H9 (cell line): ENCODE measurements at regions not wholly inside any gene's neighbourhood (a gene's known extent, or its start where the extent isn't known, plus 50 kb on each side); places are given as distances from the start of the nearest gene placed in this dataset.

Experiments used
- DNase-seq: peaks from one replicate; pipeline ENCODE4 v3.0.0-alpha.2; 2017
- H2AFZ ChIP-seq: one replicate; pipeline ENCODE4 v1.6.1; 2013; ENCODE audit warnings: mild to moderate bottlenecking, low read length, control low read depth, moderate library complexity
- H2AK5ac ChIP-seq: 2 replicates; pipeline ENCODE4 v1.6.1; 2013; ENCODE audit warnings: low read length, control low read depth, mixed read lengths; ENCODE audit not compliant: insufficient read length
- H2BK120ac ChIP-seq: one replicate; pipeline ENCODE4 v1.6.1; 2013; ENCODE audit warnings: low read depth, mild to moderate bottlenecking, low read length, control low read depth, inconsistent platforms; ENCODE audit not compliant: poor library complexity, severe bottlenecking
- H2BK12ac ChIP-seq: 2 replicates; pipeline ENCODE4 v1.6.1; 2013; ENCODE audit warnings: low read length, control low read depth, mixed read lengths, low read depth; ENCODE audit not compliant: insufficient read length
- H2BK15ac ChIP-seq: 2 replicates; pipeline ENCODE4 v1.6.1; 2013; ENCODE audit warnings: low read depth, low read length, control low read depth
- H2BK20ac ChIP-seq: one replicate; pipeline ENCODE4 v1.6.1; 2013; ENCODE audit warnings: low read depth, mild to moderate bottlenecking, low read length, control low read depth, inconsistent platforms; ENCODE audit not compliant: poor library complexity, severe bottlenecking
- H2BK5ac ChIP-seq: 2 replicates; pipeline ENCODE4 v1.6.1; 2013; ENCODE audit warnings: low read length, control low read depth, mixed read lengths; ENCODE audit not compliant: insufficient read length
- H3K14ac ChIP-seq: 2 replicates; pipeline ENCODE4 v1.6.1; 2013; ENCODE audit warnings: low read length, control low read depth; ENCODE audit not compliant: insufficient read depth
- H3K18ac ChIP-seq: 2 replicates; pipeline ENCODE4 v1.6.1; 2013; ENCODE audit warnings: low read depth, mild to moderate bottlenecking, mixed read lengths, low read length, control low read depth; ENCODE audit not compliant: insufficient read length
- H3K23ac ChIP-seq: 2 replicates; pipeline ENCODE4 v1.6.1; 2013; ENCODE audit warnings: low read length, control low read depth, mixed read lengths, low read depth; ENCODE audit not compliant: insufficient read length
- H3K23me2 ChIP-seq: 2 replicates; pipeline ENCODE4 v1.6.1; 2013; ENCODE audit warnings: low read depth, mild to moderate bottlenecking, mixed read lengths, low read length, control low read depth; ENCODE audit not compliant: insufficient read length, poor library complexity, severe bottlenecking
- H3K27ac ChIP-seq: 2 replicates; pipeline ENCODE4 v1.5.1; 2013; ENCODE audit warnings: low read length, control low read depth, mixed read lengths, low read depth; ENCODE audit not compliant: insufficient read length
- H3K27me3 ChIP-seq: 2 replicates; pipeline ENCODE4 v1.6.1; 2013; ENCODE audit warnings: low read length, control low read depth, inconsistent platforms; ENCODE audit not compliant: insufficient read depth
- H3K4ac ChIP-seq: 2 replicates; pipeline ENCODE4 v1.6.1; 2013; ENCODE audit warnings: low read depth, mild to moderate bottlenecking, control low read depth, inconsistent platforms, low read length, moderate library complexity
- H3K4me1 ChIP-seq: 2 replicates; pipeline ENCODE4 v1.6.1; 2013; ENCODE audit warnings: low read length, control low read depth, inconsistent platforms; ENCODE audit not compliant: insufficient read depth
- H3K4me2 ChIP-seq: 2 replicates; pipeline ENCODE4 v1.6.1; 2013; ENCODE audit warnings: low read length, control low read depth, mixed read lengths; ENCODE audit not compliant: insufficient read length, insufficient read depth
- H3K56ac ChIP-seq: 2 replicates; pipeline ENCODE4 v1.6.1; 2013; ENCODE audit warnings: low read depth, mild to moderate bottlenecking, mixed read lengths, low read length, control low read depth; ENCODE audit not compliant: insufficient read length
- H3K79me1 ChIP-seq: 2 replicates; pipeline ENCODE4 v1.6.1; 2013; ENCODE audit warnings: low read depth, mild to moderate bottlenecking, moderate library complexity, low read length, control low read depth, inconsistent platforms; ENCODE audit not compliant: insufficient read depth, poor library complexity, severe bottlenecking
- H3K79me2 ChIP-seq: 2 replicates; pipeline ENCODE4 v1.6.1; 2013; ENCODE audit warnings: low read length, control low read depth, inconsistent platforms; ENCODE audit not compliant: insufficient read depth
- H3K9ac ChIP-seq: 2 replicates; pipeline ENCODE4 v1.6.1; 2013; ENCODE audit warnings: low read length, control low read depth, mixed read lengths; ENCODE audit not compliant: insufficient read length; ENCODE audit errors: extremely low read depth
- H3K9me3 ChIP-seq: one replicate; pipeline ENCODE4 v1.6.1; 2013; ENCODE audit warnings: low read depth, low read length, inconsistent platforms; ENCODE audit not compliant: control insufficient read depth
- H3T11ph ChIP-seq: one replicate; pipeline ENCODE4 v1.6.1; 2013; ENCODE audit warnings: mild to moderate bottlenecking, low read length, control low read depth, inconsistent platforms
- H4K20me1 ChIP-seq: one replicate; pipeline ENCODE4 v1.6.1; 2013; ENCODE audit not compliant: control insufficient read depth, insufficient read length, insufficient read depth
- H4K5ac ChIP-seq: 2 replicates; pipeline ENCODE4 v1.6.1; 2013; ENCODE audit warnings: low read depth, mild to moderate bottlenecking, mixed read lengths, low read length, control low read depth; ENCODE audit not compliant: insufficient read length
- H4K8ac ChIP-seq: replicated peaks from 2 replicates; pipeline ENCODE4 v1.6.1; 2013; ENCODE audit warnings: low read length, control low read depth, mixed read lengths, low read depth; ENCODE audit not compliant: insufficient read length
- H4K91ac ChIP-seq: 2 replicates; pipeline ENCODE4 v1.6.1; 2013; ENCODE audit warnings: low read depth, mild to moderate bottlenecking, moderate library complexity, mixed read lengths, low read length, control low read depth; ENCODE audit not compliant: insufficient read length
- H3K27ac Mint-ChIP-seq, 3 experiments: 2 replicates in 2 of 3; 3 replicates in 1 of 3; pipeline ENCODE4 v1.8.0; 2020 to 2021; ENCODE audit warnings: mixed read lengths in 3 of 3, mild to moderate bottlenecking in 1 of 3, moderate library complexity in 1 of 3
- H3K27me3 Mint-ChIP-seq: 2 replicates; pipeline ENCODE4 v1.8.0; 2021; ENCODE audit warnings: low read depth, mild to moderate bottlenecking, moderate library complexity, mixed read lengths
- H3K36me3 Mint-ChIP-seq, 3 experiments: 2 replicates in 2 of 3; 3 replicates in 1 of 3; pipeline ENCODE4 v1.8.0; 2020 to 2021; ENCODE audit warnings: low read depth in 3 of 3, mixed read lengths in 3 of 3; ENCODE audit not compliant: insufficient read depth in 1 of 3
- H3K4me1 Mint-ChIP-seq, 2 experiments: 2 replicates each; pipeline ENCODE4 v1.8.0; 2020; ENCODE audit warnings: mixed read lengths in 2 of 2
- H3K4me3 Mint-ChIP-seq, 2 experiments: 2 replicates in 1 of 2; 3 replicates in 1 of 2; pipeline ENCODE4 v1.8.0; 2020 to 2021; ENCODE audit warnings: mild to moderate bottlenecking in 2 of 2, mixed read lengths in 2 of 2, moderate library complexity in 1 of 2
- H3K9me3 Mint-ChIP-seq, 2 experiments: 2 replicates in 1 of 2; 3 replicates in 1 of 2; pipeline ENCODE4 v1.8.0; 2020; ENCODE audit warnings: mild to moderate bottlenecking in 2 of 2, mixed read lengths in 2 of 2, moderate library complexity in 1 of 2
- CTCF ChIP-seq: fragments of 200-600 bp; sonication (generic); conservative IDR thresholded peaks from 3 replicates; pipeline ENCODE4 v1.8.0; 2021; ENCODE audit warnings: antibody characterized with exemption, mild to moderate bottlenecking
- WGBS: extraction: QIAGEN DNeasy Blood & Tissue Kit; methylation state at CpG from one replicate; pipeline ENCODE4 v1.1.7; 2013; ENCODE audit warnings: missing lambda C conversion rate, low lambda C conversion rate, mixed read lengths; ENCODE audit not compliant: insufficient read length; ENCODE audit errors: extremely low coverage; 5-methylcytosine and 5-hydroxymethylcytosine counted together

- Histone ChIP-seq H3K4me2 (no peak overlapping the region), H3K23ac (no peak overlapping the region), H3K56ac (no peak overlapping the region), H3K27ac (no peak overlapping the region), H4K8ac (no peak overlapping the region), H4K5ac (no peak overlapping the region), H2BK5ac (no peak overlapping the region), H3K4me1 (no peaks in the 10 kb centered on the region), H3K27me3 (no peaks in the 10 kb centered on the region), H2BK20ac (no peak overlapping the region), H4K91ac (no peak overlapping the region), H3K18ac (no peak overlapping the region), H4K20me1 (no peaks in the 10 kb centered on the region), H3K9ac (no peak overlapping the region), H2BK15ac (no peak overlapping the region), H3K79me1 (no peaks in the 10 kb centered on the region), H2BK12ac (no peak overlapping the region), H3K14ac (no peak overlapping the region), H3K79me2 (no peaks in the 10 kb centered on the region), H2BK120ac (no peak overlapping the region), H3K4ac (no peak overlapping the region), H3K23me2 (no peaks in the 10 kb centered on the region), H2AK5ac (no peak overlapping the region), H2AFZ (no peak overlapping the region), H3K9me3 (no peaks in the 10 kb centered on the region), H3T11ph (no peak overlapping the region)
- H3K9me3 Mint-ChIP-seq = peaks cover 0 to 14% of the 10 kb centered on the region in 2 experiments; a peak in 4 of 5 replicates
- no peak for DNase-seq
- no peak overlapping the region for H3K4me3 Mint-ChIP-seq
- no CpG with 5 or more reads among the region's 1 CpG for WGBS
- H3K4me1 Mint-ChIP-seq = no peaks in the 10 kb centered on the region
- H3K36me3 Mint-ChIP-seq = peaks cover 0 to 5% (median 0%) of the 10 kb centered on the region in 3 experiments; a peak in 1 of 7 replicates
- H3K27me3 Mint-ChIP-seq = no peaks in the 10 kb centered on the region
- TF ChIP-seq CTCF = no peak
- H3K27ac Mint-ChIP-seq = no peak overlapping the region
Observed at GRCh38 chr21:19776076-19776475, 1222.1 kb upstream of the NCAM2 start.
